Epidermal melanocyte (primary cell): ENCODE measurements at regions not wholly inside any gene's neighbourhood (a gene's known extent, or its start where the extent isn't known, plus 50 kb on each side); places are given as distances from the start of the nearest gene placed in this dataset.

Source experiments
- DNase-seq: peaks from one replicate; pipeline ENCODE4 v3.0.0; 2011; ENCODE audit warnings: low spot score; ENCODE audit not compliant: insufficient read length

DNA sequence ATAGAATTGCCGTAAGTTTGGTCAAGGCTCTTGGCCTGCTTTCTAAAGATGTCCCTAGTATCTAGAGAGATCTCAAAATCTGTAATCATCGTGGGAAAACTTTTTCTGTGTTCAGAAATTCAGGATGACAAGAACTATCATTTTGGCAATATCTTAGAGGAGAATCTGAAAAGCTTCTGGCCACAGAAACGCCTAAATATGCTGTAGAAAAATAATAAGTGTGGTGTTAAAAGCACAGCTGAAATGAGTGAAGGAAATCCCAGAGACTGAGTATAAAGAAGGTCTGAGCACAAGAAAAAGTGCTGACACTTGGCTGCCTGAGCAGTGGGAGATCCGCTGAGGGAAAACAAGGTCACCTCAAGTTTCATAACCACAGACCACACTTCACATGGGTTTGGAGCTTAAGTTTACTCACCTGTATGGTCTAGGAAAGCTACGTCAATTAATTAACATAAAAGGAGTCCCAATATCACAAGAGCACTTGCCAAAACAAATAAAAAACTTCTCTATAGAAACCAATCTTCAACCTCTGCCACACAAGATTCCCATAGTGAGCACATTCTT lies 235.2 kb upstream of the IRF2BP2 start:
- DNase-seq = no peak

DNA sequence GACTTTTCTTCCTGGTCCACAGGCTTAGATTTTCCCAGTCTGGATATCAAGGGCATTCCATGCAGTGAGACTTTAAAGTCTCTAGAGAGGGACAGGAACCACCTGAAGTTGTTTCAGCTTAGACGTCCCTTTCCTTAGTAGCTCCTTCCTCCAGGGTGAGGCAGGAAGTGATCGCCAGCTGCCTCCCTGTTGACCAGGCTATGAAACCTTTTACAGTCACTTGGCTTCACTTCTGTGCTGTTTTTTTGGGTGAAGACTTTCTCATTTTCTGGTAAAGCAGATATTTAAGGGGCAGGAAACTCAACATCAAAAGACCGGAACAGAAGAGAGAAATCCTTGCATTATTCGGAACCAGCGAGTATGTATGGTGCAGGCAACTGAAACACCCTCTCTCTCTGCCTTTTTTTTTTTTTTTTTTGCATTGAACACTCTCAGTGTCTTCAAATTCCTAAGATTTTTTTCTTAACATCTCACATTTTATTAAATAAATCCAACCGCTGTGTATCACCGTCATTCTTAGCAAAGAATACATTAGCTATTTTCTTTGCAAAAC lies 234.6 kb upstream of the IRF2BP2 start:
- DNase-seq = no peak

DNA sequence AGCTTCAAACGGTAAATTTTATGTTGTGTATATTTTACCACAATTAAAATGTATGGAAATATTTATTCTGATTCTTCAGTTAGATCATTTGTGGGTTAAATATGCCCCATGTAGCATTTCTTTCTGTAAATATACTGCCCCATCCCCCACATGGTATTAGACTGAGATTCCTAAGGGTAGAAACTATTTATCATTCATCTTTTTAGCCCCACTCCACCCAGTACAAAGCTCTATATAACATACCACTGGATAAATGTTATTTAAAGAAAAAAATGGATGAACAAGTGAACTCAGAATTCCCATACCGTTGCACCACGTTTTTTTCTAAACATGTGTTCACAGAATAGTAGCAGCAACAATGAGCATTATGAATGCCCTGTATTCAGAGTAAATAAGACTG lies 234.0 kb upstream of the IRF2BP2 start:
- no peak for DNase-seq

DNA sequence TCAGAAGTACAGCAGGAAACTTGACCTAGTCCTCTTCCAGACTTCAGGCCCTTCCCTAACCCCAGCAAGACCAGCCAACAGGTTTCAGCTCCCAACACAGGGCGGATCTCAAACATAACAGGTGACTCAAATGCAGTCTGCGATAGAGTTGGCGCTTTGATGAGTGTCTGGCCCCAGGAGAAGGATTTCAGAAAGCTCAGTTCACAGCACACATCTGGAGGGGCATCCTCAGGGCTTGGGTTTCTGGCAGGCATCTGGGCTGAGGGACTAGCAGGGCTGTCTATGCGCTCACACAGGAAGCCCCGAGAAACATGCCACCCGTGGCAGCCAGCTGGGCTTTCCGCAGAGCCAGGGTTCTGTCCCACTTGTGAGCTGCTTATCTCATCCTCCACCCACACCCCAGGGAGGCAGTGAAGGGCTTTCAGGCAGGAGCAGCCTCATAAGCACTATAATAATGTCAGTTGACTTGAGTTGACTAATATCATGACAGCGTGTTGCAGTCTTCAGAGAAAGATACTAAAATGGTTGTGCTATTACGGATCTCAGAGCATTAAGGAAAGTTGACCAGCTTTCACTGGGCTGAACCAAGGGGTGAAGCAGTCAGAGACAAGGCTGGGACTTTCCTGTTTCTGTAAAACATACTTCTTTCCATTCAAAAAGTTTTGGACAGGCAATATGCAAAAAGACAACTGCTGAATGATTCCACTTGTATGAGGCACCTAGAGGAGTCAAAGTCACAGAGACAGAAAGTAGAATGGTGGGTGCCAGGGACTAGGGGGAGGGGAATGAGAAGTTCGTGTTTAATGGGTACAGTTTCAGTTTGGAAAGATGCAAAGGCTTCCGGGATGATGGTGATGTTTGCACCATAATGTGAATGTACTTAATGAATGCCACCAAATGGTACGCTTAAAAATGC lies 233.0 kb upstream of the IRF2BP2 start:
- DNase-seq = no peak

DNA sequence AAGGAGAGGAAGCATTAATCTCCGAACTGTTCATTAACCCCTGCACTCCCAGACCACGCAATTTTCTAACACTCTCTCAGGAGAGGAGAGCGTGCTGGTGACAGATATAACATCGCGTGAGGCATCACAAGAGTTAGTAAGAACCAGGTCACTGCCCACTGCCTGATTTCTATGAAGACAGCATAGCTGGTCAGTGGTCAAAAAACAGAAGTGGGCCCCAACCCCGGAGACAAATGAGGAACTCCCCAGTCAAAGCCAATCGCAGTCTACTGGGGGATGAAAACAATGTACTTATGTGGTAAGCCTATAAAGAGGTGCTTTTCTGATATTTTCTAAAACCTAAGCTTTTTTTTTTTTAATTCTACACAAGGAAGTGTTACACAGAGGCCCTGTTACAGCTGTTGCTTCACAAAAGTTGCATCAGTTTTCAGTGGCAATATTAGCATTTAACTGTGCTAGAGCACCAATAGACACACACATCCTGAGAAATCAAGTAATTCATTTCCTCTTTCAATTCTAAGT lies 231.8 kb upstream of the IRF2BP2 start:
- no peak for DNase-seq

DNA sequence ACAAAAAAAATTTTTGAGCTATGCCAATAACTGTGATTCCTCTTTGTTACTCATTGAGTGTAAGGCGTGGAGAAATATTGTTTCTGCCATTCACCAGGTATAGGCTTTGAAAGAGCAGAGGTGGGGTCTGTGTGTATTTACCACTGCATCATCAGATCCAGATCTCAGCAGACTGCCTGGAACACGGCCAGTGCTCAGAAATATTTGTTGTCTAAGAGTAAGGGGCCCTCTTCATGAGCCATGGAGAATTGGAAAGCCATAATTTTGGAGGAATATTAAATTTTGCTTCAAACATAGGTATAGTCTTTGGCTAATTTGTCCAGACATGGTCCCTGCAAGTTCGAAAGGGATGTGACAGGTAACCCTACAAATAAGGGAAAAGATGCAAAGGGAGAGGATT lies 231.3 kb upstream of the IRF2BP2 start:
- no peak for DNase-seq

DNA sequence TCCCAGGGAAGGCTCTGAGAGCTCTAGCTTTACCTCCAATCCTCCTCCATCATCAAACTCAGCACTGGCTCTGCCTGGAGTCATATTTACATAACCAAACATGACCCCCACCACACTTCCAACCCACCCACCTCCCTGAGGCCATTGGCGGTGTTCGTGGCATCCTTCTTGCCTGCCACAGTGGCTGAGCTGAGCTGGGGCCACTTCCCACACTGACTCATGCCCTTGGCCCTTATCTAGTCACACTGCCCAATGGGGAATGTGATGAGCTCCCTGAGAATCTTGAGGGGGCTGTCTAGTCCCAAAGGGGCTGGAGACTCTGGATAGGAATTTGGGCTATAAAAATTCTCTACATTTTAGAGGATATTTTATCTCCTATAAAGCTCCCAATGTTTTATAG lies 230.9 kb upstream of the IRF2BP2 start:
- no peak for DNase-seq

DNA sequence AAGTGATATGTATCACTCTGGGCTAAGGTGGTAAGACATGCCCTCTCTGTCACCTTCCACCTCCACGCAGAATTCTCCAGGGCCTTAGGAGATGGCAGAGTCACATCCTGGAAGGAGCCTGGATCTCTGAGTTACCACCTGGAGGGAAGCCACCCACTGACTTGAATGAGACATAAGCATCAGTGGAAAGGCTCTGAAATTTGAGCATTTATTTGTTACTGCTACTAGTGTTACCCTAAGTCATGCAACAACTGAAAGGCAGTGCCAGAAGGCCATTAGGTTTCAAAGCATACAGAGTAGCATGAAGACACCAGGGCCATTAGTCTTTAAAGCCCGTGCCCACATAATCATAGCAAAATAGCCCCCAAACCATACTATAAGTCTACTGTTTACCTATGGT lies 230.3 kb upstream of the IRF2BP2 start:
- no peak for DNase-seq

DNA sequence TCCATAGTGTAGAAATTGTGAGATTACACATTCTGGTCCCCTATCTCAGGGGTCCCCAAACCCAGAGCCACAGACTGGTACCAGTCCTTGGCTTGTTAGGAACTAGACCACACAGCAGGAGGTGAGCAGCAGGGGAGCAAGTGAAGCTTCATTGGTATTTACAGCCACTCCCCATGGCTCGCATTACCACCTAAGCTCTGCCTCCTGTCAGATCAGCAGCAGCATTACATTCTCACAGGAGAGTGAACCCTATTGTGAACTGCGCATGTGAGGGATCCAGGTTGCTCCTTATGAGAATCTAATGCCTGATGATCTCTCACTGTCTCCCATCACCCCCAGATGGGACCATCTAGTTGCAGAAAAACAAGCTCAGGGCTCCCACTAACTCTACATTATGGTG lies 229.7 kb upstream of the IRF2BP2 start:
- DNase-seq = no peak

DNA sequence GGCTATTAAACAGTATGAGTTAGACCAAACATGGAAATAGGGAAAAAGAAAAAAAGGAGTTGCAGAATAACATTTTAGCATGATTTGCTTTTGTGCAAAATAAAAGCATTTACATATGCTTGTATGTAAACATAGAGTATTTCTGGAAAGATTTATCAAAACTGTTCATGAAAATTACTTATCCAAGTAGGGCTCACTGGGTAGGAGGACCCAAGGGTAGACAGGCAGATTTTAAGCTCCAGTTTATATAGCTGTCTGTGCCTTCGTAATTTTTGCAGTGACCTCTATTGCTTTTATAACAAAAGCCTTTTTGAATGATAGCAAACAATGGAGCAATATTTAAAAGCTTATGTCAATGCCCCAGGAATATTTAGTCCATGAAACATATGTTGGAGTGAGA lies 228.8 kb upstream of the IRF2BP2 start:
- DNase-seq = no peak

DNA sequence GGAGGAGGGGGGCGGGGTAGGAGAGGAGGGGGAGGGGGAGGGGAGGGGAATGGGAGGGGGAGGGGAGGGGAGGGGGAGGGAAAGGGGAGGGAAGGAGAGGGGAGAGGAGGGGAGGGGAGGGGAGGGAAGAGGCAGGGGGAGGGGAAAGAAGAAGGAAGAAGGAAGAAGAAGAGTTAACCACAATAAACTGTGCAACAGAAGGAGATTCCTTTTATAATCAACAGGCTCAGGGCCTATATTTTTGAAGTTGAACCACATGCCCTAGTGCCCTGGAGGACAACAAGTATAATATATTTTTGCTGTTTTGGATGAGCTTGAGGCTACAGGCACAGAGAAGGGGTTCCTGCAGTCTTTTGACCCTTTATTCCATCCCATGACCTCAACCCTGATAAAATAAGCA lies 228.2 kb upstream of the IRF2BP2 start:
- no peak for DNase-seq

DNA sequence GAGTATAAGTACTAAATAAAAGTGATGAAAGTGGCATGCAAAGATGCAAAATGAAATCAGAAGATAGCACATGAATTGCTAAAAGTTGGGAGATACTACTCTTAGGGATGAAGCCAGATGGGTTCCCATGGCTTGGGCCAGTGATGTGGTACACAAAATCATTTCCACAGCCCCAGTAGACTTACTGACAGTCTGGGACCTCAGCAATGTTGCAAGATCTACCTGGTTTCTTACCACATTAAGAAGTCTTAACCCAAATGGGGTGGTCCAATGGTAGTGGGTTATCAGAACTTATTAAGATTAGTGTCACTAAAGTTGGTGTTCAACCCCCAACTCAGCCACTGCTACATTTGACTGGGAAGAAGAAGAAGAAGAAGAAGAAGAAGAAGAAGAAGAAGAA lies 227.7 kb upstream of the IRF2BP2 start:
- DNase-seq = no peak

DNA sequence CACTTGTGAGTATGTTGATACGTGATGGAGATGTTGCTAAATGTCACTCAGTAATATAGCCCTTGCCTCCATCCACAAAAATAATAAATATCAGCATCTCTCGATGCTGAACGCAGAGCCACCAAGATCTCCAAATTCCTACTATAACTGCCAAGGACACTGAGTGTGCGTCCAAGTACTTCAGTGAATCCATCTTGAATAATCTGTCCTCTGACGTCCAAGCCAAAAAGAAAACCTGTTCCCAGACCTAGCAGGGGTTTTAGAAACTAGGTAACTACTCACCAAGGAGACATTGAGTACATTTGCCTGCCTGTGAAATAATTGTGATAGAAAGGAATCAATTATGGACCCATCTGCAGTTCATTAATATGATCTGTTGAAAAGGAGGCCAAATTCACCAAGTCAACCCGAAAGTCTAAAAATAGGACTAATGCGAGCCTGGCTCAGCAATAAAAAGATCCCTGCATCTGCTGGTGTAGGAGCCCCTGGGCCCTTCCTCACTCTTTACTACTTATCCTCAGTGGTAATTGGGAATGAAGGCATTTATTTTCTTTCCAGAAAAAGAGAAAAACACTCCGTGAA lies 226.9 kb upstream of the IRF2BP2 start:
- DNase-seq = peak; percentile 42

DNA sequence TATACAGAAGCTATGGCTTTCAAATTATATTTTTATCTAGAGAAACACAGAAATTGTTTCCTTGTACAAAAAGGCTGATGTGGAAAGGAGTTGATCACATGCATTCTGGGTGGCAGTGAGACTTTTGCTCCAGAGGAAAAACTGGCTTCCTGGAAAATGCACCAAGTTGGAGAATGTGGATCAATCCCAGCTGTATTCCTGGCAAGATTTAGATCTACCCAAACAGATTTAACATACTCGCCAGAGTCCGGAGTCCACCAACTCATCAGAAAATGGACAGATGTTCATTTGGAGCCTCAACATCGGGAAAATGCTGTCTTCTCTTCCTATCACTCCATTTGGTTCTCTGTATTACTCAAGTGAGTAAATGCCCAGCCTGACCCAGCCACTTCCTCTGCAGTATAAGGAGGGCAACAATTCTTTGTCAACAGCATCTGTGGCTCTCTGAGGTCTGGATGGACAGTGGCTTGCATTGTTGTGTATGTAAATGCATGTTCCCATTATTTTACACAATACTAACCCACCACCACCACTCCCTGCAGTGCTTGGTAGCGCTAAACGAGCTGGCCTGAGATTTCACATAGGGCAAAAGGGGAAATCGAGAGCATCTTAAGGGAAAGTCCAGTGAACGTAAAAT lies 226.2 kb upstream of the IRF2BP2 start:
- no peak for DNase-seq

DNA sequence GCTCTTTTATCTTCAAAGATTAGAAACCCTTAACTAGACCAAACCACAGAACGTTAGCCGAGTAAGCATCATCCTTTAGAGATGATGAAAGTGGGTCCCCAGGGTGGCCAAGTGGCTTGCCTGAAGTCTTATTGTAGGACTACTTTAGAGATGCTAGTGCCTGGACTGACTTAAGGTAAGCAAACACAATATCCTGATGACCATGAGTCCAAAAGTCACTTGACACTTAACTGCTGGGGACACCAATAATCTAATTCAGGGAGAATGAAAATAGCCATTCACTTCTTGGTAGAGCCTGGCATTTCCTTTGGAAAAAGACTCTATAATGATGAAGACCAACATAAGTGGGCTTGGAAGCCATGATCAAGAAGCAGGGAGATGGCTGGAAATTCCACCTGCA lies 225.3 kb upstream of the IRF2BP2 start:
- DNase-seq = no peak

DNA sequence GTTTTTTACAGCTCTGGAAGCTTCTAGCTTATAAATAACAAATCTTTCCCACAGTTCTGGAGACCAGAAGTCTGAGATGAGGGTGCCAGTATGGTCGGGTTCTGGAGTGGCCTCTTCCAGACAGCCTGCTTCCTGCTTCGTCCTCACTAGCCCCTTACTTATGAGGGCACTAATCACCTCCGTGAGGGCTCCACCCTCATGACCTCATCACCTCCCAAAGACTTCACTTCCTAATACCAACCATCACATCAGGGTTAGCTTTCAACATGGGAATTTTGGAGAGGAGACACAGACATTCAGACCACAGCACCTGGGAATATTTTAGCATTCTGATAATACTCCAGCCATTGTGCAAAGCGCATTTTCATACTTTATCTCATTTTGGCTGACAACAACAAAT lies 223.7 kb upstream of the IRF2BP2 start:
- no peak for DNase-seq

DNA sequence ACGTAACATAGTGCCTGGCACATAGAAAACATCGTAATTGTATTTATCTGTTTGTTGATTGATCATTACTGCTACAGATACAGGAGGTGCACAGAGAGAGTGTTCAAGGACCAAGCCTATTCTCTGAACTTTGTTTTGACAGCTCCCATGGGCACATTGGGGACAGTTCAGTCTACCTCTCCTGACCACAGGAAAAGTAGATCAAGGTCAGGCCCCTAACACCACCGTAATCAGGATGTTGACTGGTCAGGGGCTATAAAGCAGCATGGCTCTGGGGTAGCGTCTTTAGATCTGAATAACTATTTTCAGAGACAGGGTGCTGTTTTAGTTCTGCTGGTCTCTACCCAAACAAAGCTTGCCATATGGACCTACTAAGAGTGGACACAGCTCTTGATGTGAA lies 223.1 kb upstream of the IRF2BP2 start:
- DNase-seq = no peak

DNA sequence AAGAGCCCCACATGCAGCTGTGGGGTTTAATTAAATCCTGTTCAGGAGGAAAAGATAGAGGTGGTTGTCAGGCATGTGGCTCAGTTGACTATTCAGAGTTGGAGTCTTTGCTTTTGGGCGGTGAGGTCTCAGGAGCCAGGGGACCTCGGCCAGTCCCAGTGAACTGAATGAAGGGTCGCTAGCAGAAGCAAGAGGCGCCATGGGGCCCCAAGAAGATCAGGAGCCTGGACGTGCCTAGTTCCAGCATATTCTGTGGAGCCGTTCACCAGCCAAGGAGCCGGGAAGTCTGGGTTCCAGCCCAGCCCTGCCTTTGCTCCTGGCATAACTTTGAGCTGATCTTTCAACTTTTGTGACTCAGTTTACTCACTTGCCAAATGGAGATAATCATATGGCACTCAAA lies 217.7 kb upstream of the IRF2BP2 start:
- DNase-seq = no peak

DNA sequence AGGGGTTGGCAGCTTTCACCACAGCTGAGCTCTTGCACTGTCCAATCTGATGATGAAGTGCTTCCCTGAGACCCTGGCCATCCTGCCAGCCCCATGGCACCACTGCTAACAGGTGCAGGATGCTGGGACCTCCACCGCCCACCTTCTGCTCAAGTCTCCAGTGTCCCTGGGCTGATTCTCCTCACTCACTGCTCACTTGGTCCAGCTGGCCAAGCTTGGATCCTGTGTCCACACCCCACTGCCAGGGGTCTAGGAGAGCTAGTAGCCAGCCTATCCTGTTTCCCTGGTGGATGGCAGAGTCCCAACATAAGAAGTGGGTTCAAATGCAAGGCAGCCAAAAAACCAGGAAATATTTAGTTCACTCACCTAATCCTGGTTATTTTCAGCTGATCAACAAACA lies 217.2 kb upstream of the IRF2BP2 start:
- no peak for DNase-seq

DNA sequence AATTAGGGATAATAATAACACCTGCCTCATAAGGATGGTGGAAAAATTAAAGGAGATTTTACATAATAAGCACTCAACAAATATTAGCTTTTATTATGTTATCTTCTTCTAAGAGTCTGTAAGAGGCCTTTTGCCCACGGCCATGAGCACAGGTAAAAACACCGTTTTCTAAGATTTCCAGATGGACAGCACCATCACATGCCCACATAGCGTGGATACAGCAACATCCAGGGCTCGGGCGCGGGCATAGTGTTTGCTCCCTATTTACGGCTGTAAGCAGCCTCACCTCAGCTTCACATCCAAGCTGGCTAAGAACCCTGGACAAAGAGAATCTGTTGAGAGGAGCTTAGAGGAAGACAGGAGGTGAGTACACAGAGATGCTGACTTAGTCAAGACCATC lies 216.4 kb upstream of the IRF2BP2 start:
- DNase-seq = no peak

DNA sequence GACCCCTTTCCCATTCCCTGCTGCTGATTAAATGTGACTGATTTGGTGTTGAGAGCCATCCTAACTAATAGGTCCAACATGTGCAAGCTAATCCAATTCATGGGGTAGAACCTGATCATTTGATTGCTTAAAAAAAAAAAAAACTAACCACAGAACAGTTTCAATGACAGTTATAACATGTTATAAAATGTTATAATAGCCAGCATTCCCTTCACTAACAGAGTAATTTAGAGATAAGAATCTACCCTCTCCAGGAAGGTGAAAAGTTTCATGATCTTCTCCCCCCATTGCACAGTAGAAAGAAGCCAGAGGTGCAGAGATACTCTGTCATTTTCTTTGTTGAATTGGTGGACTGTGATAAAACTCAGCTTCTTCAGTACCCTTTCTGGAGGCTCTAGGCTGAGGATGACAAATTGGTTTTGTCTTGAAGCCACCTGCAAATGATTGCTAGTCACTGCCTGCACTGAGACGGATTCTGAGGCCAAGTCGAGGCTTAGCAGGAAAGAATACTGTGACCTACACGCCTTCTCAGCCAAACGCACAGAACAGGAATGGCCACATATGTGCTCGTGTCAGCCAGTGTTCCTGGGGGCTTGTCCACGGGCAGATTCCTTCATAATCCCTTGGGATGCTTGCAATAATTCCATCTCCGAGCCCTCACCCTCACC lies 215.7 kb upstream of the IRF2BP2 start:
- no peak for DNase-seq
